ENCODE measurements at regions not wholly inside any gene's neighbourhood (a gene's known extent, or its start where the extent isn't known, plus 50 kb on each side); places are given as distances from the start of the nearest gene placed in this dataset.
A peak's percentile ranks its signal among the peaks of the same experiment; 100 is the strongest.

GRCh38 chr18:51610481-51610880 is 413.0 kb upstream of the MEX3C start:
- H3K27ac Mint-ChIP-seq = no peak overlapping the region
- H3K36me3 Mint-ChIP-seq = peaks cover 6% of the 10 kb centered on the region; the same call in 1 of the 2 replicates
- DNase-seq (ENCODE audit: low spot score) (no peak), ATAC-seq (peak; percentile 86)
- peaks cover 23% of the 10 kb centered on the region for H3K9me3 Mint-ChIP-seq
- peaks cover 3% of the 10 kb centered on the region; the same call in 1 of the 2 replicates for H3K27me3 Mint-ChIP-seq (ENCODE audit: low read depth)
- POLR2A ChIA-PET = no interaction called here
- TF ChIP-seq, protein P1, sequence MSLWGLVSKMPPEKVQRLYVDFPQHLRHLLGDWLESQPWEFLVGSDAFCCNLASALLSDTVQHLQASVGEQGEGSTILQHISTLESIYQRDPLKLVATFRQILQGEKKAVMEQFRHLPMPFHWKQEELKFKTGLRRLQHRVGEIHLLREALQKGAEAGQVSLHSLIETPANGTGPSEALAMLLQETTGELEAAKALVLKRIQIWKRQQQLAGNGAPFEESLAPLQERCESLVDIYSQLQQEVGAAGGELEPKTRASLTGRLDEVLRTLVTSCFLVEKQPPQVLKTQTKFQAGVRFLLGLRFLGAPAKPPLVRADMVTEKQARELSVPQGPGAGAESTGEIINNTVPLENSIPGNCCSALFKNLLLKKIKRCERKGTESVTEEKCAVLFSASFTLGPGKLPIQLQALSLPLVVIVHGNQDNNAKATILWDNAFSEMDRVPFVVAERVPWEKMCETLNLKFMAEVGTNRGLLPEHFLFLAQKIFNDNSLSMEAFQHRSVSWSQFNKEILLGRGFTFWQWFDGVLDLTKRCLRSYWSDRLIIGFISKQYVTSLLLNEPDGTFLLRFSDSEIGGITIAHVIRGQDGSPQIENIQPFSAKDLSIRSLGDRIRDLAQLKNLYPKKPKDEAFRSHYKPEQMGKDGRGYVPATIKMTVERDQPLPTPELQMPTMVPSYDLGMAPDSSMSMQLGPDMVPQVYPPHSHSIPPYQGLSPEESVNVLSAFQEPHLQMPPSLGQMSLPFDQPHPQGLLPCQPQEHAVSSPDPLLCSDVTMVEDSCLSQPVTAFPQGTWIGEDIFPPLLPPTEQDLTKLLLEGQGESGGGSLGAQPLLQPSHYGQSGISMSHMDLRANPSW (CRISPR knock-in tag; conservative IDR thresholded peaks at IDR 0.05; ENCODE audit: low read depth) = no peak
- TF ChIP-seq ZNF423 (CRISPR knock-in tag; IDR thresholded peaks at IDR 0.05) (peak; percentile 47; the same call in 1 of the 2 replicates), TEAD1 (CRISPR knock-in tag; IDR thresholded peaks at IDR 0.05) (peak; percentile 45; the same call in 1 of the 2 replicates), ZNF232 (CRISPR knock-in tag; IDR thresholded peaks at IDR 0.05) (0 out of 2 replicates have a peak, but pooled peaks have one; percentile 23)
- H3K4me1 Mint-ChIP-seq = peaks cover 27% of the 10 kb centered on the region
- CTCF ChIA-PET = interaction anchor here (1.4 kb wide), 1 partner anchor 11 kb away, joined by 7 read pairs; no protein-coding TSS in a partner anchor
- no peak overlapping the region for H3K4me3 Mint-ChIP-seq

- no peak for ATAC-seq
- no peak for TF ChIP-seq EMX1 (CRISPR knock-in tag; IDR thresholded peaks at IDR 0.05)
- no peak for TF ChIP-seq ZNF671 (CRISPR knock-in tag; IDR thresholded peaks at IDR 0.05)
- ChIA-PET POLR2A (no interaction called here), CTCF (interaction anchor here (2.1 kb wide), 1 partner anchor 10 kb away, joined by 10 read pairs; no protein-coding TSS in a partner anchor)
- DNase-seq (ENCODE audit: low spot score) = no peak
- H3K36me3 Mint-ChIP-seq = peaks cover 6% of the 10 kb centered on the region; the same call in 1 of the 2 replicates
- H3K4me1 Mint-ChIP-seq = peaks cover 27% of the 10 kb centered on the region
- peaks cover 23% of the 10 kb centered on the region for H3K9me3 Mint-ChIP-seq
- no peak overlapping the region for H3K27ac Mint-ChIP-seq
- peaks cover 3% of the 10 kb centered on the region; the same call in 1 of the 2 replicates for H3K27me3 Mint-ChIP-seq (ENCODE audit: low read depth)
- H3K4me3 Mint-ChIP-seq = no peak overlapping the region
These were observed 413.8 kb upstream of the MEX3C start for GRCh38 chr18:51611326-51611725.

GRCh38 chr18:51614033-51614432 is 416.6 kb upstream of the MEX3C start:
- ATAC-seq = no peak
- Mint-ChIP-seq H3K27ac (no peak overlapping the region), H3K27me3 (ENCODE audit: low read depth) (no peaks in the 10 kb centered on the region; the same call in 1 of the 2 replicates), H3K9me3 (peaks cover 11% of the 10 kb centered on the region), H3K36me3 (peaks cover 6% of the 10 kb centered on the region; the same call in 1 of the 2 replicates), H3K4me3 (no peak overlapping the region), H3K4me1 (peaks cover 27% of the 10 kb centered on the region)
- ChIA-PET POLR2A (no interaction called here), CTCF (no interaction called here)
- no peak for DNase-seq (ENCODE audit: low spot score)
- TF ChIP-seq AFF4 (CRISPR knock-in tag; IDR thresholded peaks at IDR 0.05; ENCODE audit: borderline replicate concordance) (no peak), OVOL2 (CRISPR knock-in tag; IDR thresholded peaks at IDR 0.05; ENCODE audit: borderline replicate concordance) (no peak), SOX15 (CRISPR knock-in tag; IDR thresholded peaks at IDR 0.05) (no peak), ZNF396 (CRISPR knock-in tag; IDR thresholded peaks at IDR 0.05; ENCODE audit: borderline replicate concordance) (no peak), NR2C2 (CRISPR knock-in tag; IDR thresholded peaks at IDR 0.05) (no peak), FOXP1 (CRISPR knock-in tag; IDR thresholded peaks at IDR 0.05; ENCODE audit: borderline replicate concordance) (no peak), CBFB (CRISPR knock-in tag; IDR thresholded peaks at IDR 0.05; ENCODE audit: low read depth) (no peak), ATF1 (CRISPR knock-in tag; IDR thresholded peaks at IDR 0.05) (no peak), HMGXB4 (CRISPR knock-in tag; IDR thresholded peaks at IDR 0.05) (no peak), PRRX2 (CRISPR knock-in tag; IDR thresholded peaks at IDR 0.05) (no peak)
- TF ChIP-seq, protein P2, sequence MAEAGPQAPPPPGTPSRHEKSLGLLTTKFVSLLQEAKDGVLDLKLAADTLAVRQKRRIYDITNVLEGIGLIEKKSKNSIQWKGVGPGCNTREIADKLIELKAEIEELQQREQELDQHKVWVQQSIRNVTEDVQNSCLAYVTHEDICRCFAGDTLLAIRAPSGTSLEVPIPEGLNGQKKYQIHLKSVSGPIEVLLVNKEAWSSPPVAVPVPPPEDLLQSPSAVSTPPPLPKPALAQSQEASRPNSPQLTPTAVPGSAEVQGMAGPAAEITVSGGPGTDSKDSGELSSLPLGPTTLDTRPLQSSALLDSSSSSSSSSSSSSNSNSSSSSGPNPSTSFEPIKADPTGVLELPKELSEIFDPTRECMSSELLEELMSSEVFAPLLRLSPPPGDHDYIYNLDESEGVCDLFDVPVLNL (CRISPR knock-in tag; IDR thresholded peaks at IDR 0.05; ENCODE audit: borderline replicate concordance, low read depth) = no peak
- TF ChIP-seq, protein P3, sequence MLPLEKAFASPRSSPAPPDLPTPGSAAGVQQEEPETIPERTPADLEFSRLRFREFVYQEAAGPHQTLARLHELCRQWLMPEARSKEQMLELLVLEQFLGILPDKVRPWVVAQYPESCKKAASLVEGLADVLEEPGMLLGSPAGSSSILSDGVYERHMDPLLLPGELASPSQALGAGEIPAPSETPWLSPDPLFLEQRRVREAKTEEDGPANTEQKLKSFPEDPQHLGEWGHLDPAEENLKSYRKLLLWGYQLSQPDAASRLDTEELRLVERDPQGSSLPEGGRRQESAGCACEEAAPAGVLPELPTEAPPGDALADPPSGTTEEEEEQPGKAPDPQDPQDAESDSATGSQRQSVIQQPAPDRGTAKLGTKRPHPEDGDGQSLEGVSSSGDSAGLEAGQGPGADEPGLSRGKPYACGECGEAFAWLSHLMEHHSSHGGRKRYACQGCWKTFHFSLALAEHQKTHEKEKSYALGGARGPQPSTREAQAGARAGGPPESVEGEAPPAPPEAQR (CRISPR knock-in tag; IDR thresholded peaks at IDR 0.05) = no peak
